ENCODE measurements at regions not wholly inside any gene's neighbourhood (a gene's known extent, or its start where the extent isn't known, plus 50 kb on each side); places are given as distances from the start of the nearest gene placed in this dataset.

GRCh38 chr9:20186823-20187222 lies 398.0 kb upstream of the SLC24A2 start (continued):
- TF ChIP-seq, protein P1, sequence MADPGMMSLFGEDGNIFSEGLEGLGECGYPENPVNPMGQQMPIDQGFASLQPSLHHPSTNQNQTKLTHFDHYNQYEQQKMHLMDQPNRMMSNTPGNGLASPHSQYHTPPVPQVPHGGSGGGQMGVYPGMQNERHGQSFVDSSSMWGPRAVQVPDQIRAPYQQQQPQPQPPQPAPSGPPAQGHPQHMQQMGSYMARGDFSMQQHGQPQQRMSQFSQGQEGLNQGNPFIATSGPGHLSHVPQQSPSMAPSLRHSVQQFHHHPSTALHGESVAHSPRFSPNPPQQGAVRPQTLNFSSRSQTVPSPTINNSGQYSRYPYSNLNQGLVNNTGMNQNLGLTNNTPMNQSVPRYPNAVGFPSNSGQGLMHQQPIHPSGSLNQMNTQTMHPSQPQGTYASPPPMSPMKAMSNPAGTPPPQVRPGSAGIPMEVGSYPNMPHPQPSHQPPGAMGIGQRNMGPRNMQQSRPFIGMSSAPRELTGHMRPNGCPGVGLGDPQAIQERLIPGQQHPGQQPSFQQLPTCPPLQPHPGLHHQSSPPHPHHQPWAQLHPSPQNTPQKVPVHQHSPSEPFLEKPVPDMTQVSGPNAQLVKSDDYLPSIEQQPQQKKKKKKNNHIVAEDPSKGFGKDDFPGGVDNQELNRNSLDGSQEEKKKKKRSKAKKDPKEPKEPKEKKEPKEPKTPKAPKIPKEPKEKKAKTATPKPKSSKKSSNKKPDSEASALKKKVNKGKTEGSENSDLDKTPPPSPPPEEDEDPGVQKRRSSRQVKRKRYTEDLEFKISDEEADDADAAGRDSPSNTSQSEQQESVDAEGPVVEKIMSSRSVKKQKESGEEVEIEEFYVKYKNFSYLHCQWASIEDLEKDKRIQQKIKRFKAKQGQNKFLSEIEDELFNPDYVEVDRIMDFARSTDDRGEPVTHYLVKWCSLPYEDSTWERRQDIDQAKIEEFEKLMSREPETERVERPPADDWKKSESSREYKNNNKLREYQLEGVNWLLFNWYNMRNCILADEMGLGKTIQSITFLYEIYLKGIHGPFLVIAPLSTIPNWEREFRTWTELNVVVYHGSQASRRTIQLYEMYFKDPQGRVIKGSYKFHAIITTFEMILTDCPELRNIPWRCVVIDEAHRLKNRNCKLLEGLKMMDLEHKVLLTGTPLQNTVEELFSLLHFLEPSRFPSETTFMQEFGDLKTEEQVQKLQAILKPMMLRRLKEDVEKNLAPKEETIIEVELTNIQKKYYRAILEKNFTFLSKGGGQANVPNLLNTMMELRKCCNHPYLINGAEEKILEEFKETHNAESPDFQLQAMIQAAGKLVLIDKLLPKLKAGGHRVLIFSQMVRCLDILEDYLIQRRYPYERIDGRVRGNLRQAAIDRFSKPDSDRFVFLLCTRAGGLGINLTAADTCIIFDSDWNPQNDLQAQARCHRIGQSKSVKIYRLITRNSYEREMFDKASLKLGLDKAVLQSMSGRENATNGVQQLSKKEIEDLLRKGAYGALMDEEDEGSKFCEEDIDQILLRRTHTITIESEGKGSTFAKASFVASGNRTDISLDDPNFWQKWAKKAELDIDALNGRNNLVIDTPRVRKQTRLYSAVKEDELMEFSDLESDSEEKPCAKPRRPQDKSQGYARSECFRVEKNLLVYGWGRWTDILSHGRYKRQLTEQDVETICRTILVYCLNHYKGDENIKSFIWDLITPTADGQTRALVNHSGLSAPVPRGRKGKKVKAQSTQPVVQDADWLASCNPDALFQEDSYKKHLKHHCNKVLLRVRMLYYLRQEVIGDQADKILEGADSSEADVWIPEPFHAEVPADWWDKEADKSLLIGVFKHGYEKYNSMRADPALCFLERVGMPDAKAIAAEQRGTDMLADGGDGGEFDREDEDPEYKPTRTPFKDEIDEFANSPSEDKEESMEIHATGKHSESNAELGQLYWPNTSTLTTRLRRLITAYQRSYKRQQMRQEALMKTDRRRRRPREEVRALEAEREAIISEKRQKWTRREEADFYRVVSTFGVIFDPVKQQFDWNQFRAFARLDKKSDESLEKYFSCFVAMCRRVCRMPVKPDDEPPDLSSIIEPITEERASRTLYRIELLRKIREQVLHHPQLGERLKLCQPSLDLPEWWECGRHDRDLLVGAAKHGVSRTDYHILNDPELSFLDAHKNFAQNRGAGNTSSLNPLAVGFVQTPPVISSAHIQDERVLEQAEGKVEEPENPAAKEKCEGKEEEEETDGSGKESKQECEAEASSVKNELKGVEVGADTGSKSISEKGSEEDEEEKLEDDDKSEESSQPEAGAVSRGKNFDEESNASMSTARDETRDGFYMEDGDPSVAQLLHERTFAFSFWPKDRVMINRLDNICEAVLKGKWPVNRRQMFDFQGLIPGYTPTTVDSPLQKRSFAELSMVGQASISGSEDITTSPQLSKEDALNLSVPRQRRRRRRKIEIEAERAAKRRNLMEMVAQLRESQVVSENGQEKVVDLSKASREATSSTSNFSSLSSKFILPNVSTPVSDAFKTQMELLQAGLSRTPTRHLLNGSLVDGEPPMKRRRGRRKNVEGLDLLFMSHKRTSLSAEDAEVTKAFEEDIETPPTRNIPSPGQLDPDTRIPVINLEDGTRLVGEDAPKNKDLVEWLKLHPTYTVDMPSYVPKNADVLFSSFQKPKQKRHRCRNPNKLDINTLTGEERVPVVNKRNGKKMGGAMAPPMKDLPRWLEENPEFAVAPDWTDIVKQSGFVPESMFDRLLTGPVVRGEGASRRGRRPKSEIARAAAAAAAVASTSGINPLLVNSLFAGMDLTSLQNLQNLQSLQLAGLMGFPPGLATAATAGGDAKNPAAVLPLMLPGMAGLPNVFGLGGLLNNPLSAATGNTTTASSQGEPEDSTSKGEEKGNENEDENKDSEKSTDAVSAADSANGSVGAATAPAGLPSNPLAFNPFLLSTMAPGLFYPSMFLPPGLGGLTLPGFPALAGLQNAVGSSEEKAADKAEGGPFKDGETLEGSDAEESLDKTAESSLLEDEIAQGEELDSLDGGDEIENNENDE (IDR thresholded peaks at IDR 0.05; ENCODE audit: insufficient replicate concordance, low read length), result no peak
- TF ChIP-seq JUN (IDR thresholded peaks at IDR 0.05; ENCODE audit: low read depth, low read length) (no peak), NANOG (IDR thresholded peaks at IDR 0.05; ENCODE audit: insufficient read depth, low read depth, low read length, poor library complexity, severe bottlenecking) (no peak), SRF (IDR thresholded peaks at IDR 0.05; ENCODE audit: low read depth, low read length) (no peak), TCF12 (IDR thresholded peaks at IDR 0.05; ENCODE audit: low read depth, low read length) (no peak)

Measured in H1 (cell line).